Keratinocyte (primary cell): ENCODE measurements at regions not wholly inside any gene's neighbourhood (a gene's known extent, or its start where the extent isn't known, plus 50 kb on each side); places are given as distances from the start of the nearest gene placed in this dataset.
"Not testable (repeated sequence)": the region's sequence is repeated elsewhere in the genome, so short reads cannot be mapped to it uniquely, and the experiment has no call there.

Experiments used
- DNase-seq: peaks from one replicate; pipeline ENCODE4 v3.0.0-alpha.2; 2011; ENCODE audit warnings: low read depth, missing footprints, low spot score
- FAIRE-seq: peaks from 2 replicates; lab custom pipeline; 2011; peaks lifted over from hg19 to GRCh38; lab: Jason Lieb, UNC
- H2AFZ ChIP-seq: 2 replicates; pipeline ENCODE4 v1.6.0; 2012; ENCODE audit warnings: low read length, control low read depth, inconsistent platforms; ENCODE audit not compliant: control insufficient read depth
- H3K27ac ChIP-seq: 2 replicates; pipeline ENCODE4 v1.5.1; 2011; ENCODE audit warnings: low read length; ENCODE audit not compliant: control insufficient read depth, insufficient read depth
- H3K27me3 ChIP-seq: 3 replicates; pipeline ENCODE4 v1.6.0; 2011; ENCODE audit warnings: low read length; ENCODE audit not compliant: control insufficient read depth, insufficient read depth; ENCODE audit errors: extremely low read depth
- H3K36me3 ChIP-seq, 2 experiments: 2 replicates in 1 of 2; 3 replicates in 1 of 2; pipeline ENCODE4 v1.5.1; 2011; ENCODE audit warnings: low read length in 2 of 2, mild to moderate bottlenecking in 1 of 2; ENCODE audit not compliant: control insufficient read depth in 2 of 2, insufficient read depth in 2 of 2; ENCODE audit errors: extremely low read depth in 1 of 2
- H3K4me1 ChIP-seq: 3 replicates; pipeline ENCODE4 v1.5.1; 2011; ENCODE audit warnings: low read length; ENCODE audit not compliant: control insufficient read depth, insufficient read depth; ENCODE audit errors: extremely low read depth
- H3K4me2 ChIP-seq: 3 replicates; pipeline ENCODE4 v1.6.0; 2011; ENCODE audit warnings: low read depth, low read length; ENCODE audit not compliant: control insufficient read depth, insufficient read depth; ENCODE audit errors: extremely low read depth
- H3K4me3 ChIP-seq, 3 experiments: fragments of 200-600 bp in 1 of 3; sonication (generic) in 1 of 3; 2 replicates in 2 of 3; 3 replicates in 1 of 3; pipeline ENCODE4 v1.5.1; 2011 to 2016; ENCODE audit warnings: low read length in 3 of 3, mild to moderate bottlenecking in 3 of 3, control low read depth in 2 of 3, inconsistent platforms in 1 of 3, low read depth in 1 of 3, mixed read lengths in 1 of 3, mixed run types in 1 of 3, moderate library complexity in 1 of 3; ENCODE audit not compliant: control insufficient read depth in 2 of 3, insufficient read depth in 2 of 3; ENCODE audit errors: extremely low read depth in 1 of 3
- H3K79me2 ChIP-seq: 2 replicates; pipeline ENCODE4 v1.6.0; 2012; ENCODE audit warnings: low read length; ENCODE audit not compliant: control insufficient read depth, insufficient read depth
- H3K9ac ChIP-seq: 3 replicates; pipeline ENCODE4 v1.6.0; 2011; ENCODE audit warnings: low read length; ENCODE audit not compliant: control insufficient read depth, insufficient read depth; ENCODE audit errors: extremely low read depth
- H3K9me1 ChIP-seq: 3 replicates; pipeline ENCODE4 v1.6.0; 2011; ENCODE audit warnings: low read length; ENCODE audit not compliant: control insufficient read depth, insufficient read depth; ENCODE audit errors: extremely low read depth
- H3K9me3 ChIP-seq: 2 replicates; pipeline ENCODE4 v1.5.1; 2012; ENCODE audit warnings: low read depth, low read length; ENCODE audit not compliant: control insufficient read depth
- H4K20me1 ChIP-seq: 3 replicates; pipeline ENCODE4 v1.6.0; 2011; ENCODE audit warnings: low read length; ENCODE audit not compliant: control insufficient read depth, insufficient read depth; ENCODE audit errors: extremely low read depth
- CTCF ChIP-seq, 3 experiments: IDR thresholded peaks in 1 of 3; conservative IDR thresholded peaks in 1 of 3; optimal IDR thresholded peaks in 1 of 3; 2 replicates in 2 of 3; 3 replicates in 1 of 3; pipeline versions ENCODE3 to v1.5.1; 2011; ENCODE audit warnings: low read length in 3 of 3, mild to moderate bottlenecking in 3 of 3, moderate library complexity in 2 of 3, control low read depth in 1 of 3, inconsistent platforms in 1 of 3; ENCODE audit not compliant: insufficient read depth in 2 of 3; ENCODE audit errors: extremely low read depth in 1 of 3
- EZH2 ChIP-seq: IDR thresholded peaks from one replicate; pipeline ENCODE4 v1.6.1; 2012; ENCODE audit warnings: inconsistent platforms, mild to moderate bottlenecking, low read length, moderate library complexity
- dilution Hi-C: fragments of 300-500 bp; cut with MboI; formaldehyde crosslinking; loops from one replicate; pipeline ENCODE4 v1.7.0; 2020; ENCODE audit warnings: low sequenced_read_pairs; ENCODE audit not compliant: extremely low pct_ligation_motif_present

- no peaks in the 10 kb centered on the region for H3K27me3 ChIP-seq
- DNase-seq: no peak
- dilution Hi-C loops: no loop called here
- TF ChIP-seq CTCF (optimal IDR thresholded peaks at IDR 0.05 in 1 of 3, IDR thresholded peaks at IDR 0.05 in 1 of 3, conservative IDR thresholded peaks at IDR 0.05 in 1 of 3; ENCODE audit: extremely low read depth in 1 of 3, insufficient read depth in 2 of 3, low read length in 3 of 3) (no peak), EZH2 (no peak)
- no peak overlapping the region for H3K4me3 ChIP-seq
- no peak overlapping the region for H2AFZ ChIP-seq
- no peaks in the 10 kb centered on the region for H3K79me2 ChIP-seq
- no peaks in the 10 kb centered on the region for H3K36me3 ChIP-seq
- no peaks in the 10 kb centered on the region for H4K20me1 ChIP-seq
- no peak overlapping the region for H3K27ac ChIP-seq
- H3K9me3 ChIP-seq: no peaks in the 10 kb centered on the region
- H3K4me1 ChIP-seq: peaks cover 12% of the 10 kb centered on the region
- H3K4me2 ChIP-seq: peak overlapping the region; percentile 45
- no peak for FAIRE-seq
- H3K9me1 ChIP-seq: no peaks in the 10 kb centered on the region
- H3K9ac ChIP-seq: no peak overlapping the region
Measured at GRCh38 chr2:242075696-242076095, 206.2 kb downstream of the RTP5 start.

GRCh38 chr2:242076184-242076583, 206.7 kb downstream of the RTP5 start:
- H3K9me1 ChIP-seq, H3K36me3 ChIP-seq, H3K4me3 ChIP-seq, H4K20me1 ChIP-seq, H3K27ac ChIP-seq, H3K79me2 ChIP-seq, H3K27me3 ChIP-seq, DNase-seq, H3K9ac ChIP-seq, H2AFZ ChIP-seq, H3K4me2 ChIP-seq, H3K9me3 ChIP-seq, dilution Hi-C loops, FAIRE-seq: not testable (repeated sequence)
- peaks cover 12% of the 10 kb centered on the region for H3K4me1 ChIP-seq

GRCh38 chr2:242078426-242078825, 208.9 kb downstream of the RTP5 start:
- H4K20me1 ChIP-seq, H3K27me3 ChIP-seq, dilution Hi-C loops, H3K9ac ChIP-seq, H3K4me3 ChIP-seq, H2AFZ ChIP-seq, H3K79me2 ChIP-seq, H3K4me2 ChIP-seq, H3K9me3 ChIP-seq, H3K27ac ChIP-seq, H3K36me3 ChIP-seq, DNase-seq, FAIRE-seq, H3K9me1 ChIP-seq: not testable (repeated sequence)
- peaks cover 12% of the 10 kb centered on the region for H3K4me1 ChIP-seq

GRCh38 chr2:242079792-242080191, 210.3 kb downstream of the RTP5 start:
- H3K9me3 ChIP-seq, H2AFZ ChIP-seq, FAIRE-seq, H3K4me2 ChIP-seq, H3K4me3 ChIP-seq, H3K27ac ChIP-seq, H3K9me1 ChIP-seq, DNase-seq, H4K20me1 ChIP-seq, H3K27me3 ChIP-seq, dilution Hi-C loops, H3K9ac ChIP-seq, H3K79me2 ChIP-seq, H3K36me3 ChIP-seq: not testable (repeated sequence)
- peaks cover 12% of the 10 kb centered on the region for H3K4me1 ChIP-seq
